Large intestine (tissue), 3 donors: ENCODE measurements at regions not wholly inside any gene's neighbourhood (a gene's known extent, or its start where the extent isn't known, plus 50 kb on each side); places are given as distances from the start of the nearest gene placed in this dataset.

Experiments used
- DNase-seq, 2 donors: peaks; one replicate each; pipeline versions ENCODE4 v3.0.0 to v3.0.0-alpha.2; 2013
- H3K27ac ChIP-seq: one replicate; pipeline ENCODE4 v1.5.1; 2013; ENCODE audit warnings: low read length
- H3K27me3 ChIP-seq: 2 replicates; pipeline ENCODE4 v1.6.1; 2013; ENCODE audit warnings: low read length; ENCODE audit not compliant: control insufficient read depth, insufficient read depth
- H3K36me3 ChIP-seq: 2 replicates; pipeline ENCODE4 v1.6.1; 2013; ENCODE audit warnings: low read length; ENCODE audit not compliant: control insufficient read depth, insufficient read depth
- H3K4me1 ChIP-seq: one replicate; pipeline ENCODE4 v1.6.1; 2013; ENCODE audit warnings: low read length; ENCODE audit not compliant: control insufficient read depth, insufficient read depth
- H3K4me3 ChIP-seq: one replicate; pipeline ENCODE4 v1.5.1; 2013; ENCODE audit warnings: low read length
- H3K9me3 ChIP-seq: one replicate; pipeline ENCODE4 v1.6.1; 2013; ENCODE audit warnings: mild to moderate bottlenecking, low read depth, low read length, moderate library complexity; ENCODE audit not compliant: control insufficient read depth
- WGBS: methylation state at CpG from one replicate; pipeline ENCODE4 v1.1.5; 2013; ENCODE audit warnings: low lambda C conversion rate; ENCODE audit not compliant: insufficient coverage; 5-methylcytosine and 5-hydroxymethylcytosine counted together

DNA sequence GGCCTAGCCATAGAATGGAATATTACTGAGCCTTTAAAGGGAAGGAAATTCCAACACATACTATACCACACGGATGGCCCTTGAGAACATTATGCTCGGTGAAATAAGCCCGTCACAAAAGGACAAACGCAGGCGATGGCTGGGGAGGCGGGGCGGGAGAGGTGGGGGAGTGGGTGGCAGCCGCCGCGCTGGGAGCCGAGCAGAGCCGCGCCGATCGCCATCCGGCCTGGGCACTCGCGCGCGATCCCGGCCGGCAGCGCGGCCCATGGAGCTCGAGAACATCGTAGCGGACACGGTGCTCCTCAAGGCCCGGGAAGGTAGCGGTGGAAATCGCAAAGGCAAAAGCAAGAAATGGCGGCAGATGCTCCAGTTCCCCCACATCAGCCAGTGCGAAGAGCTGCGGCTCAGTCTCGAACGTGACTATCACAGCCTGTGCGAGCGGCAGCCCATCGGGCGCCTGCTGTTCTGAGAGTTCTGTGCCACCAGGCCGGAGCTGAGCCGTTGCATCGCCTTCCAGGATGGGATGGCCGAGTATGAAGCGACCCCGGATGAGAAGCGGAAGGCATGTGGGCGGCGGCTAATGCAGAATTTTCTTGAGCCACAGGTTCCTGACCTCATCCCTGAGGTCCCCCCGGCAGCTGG, 140.1 kb downstream of the ZDHHC20 start:
- H3K9me3 ChIP-seq = no peaks in the 10 kb centered on the region
- H3K4me1 ChIP-seq = no peaks in the 10 kb centered on the region
- no peak overlapping the region for H3K4me3 ChIP-seq
- no peak for DNase-seq
- WGBS = no CpG with 5 or more reads among the region's 50 CpGs
- H3K27me3 ChIP-seq = no peaks in the 10 kb centered on the region
- H3K36me3 ChIP-seq = no peaks in the 10 kb centered on the region
- H3K27ac ChIP-seq = no peak overlapping the region

DNA sequence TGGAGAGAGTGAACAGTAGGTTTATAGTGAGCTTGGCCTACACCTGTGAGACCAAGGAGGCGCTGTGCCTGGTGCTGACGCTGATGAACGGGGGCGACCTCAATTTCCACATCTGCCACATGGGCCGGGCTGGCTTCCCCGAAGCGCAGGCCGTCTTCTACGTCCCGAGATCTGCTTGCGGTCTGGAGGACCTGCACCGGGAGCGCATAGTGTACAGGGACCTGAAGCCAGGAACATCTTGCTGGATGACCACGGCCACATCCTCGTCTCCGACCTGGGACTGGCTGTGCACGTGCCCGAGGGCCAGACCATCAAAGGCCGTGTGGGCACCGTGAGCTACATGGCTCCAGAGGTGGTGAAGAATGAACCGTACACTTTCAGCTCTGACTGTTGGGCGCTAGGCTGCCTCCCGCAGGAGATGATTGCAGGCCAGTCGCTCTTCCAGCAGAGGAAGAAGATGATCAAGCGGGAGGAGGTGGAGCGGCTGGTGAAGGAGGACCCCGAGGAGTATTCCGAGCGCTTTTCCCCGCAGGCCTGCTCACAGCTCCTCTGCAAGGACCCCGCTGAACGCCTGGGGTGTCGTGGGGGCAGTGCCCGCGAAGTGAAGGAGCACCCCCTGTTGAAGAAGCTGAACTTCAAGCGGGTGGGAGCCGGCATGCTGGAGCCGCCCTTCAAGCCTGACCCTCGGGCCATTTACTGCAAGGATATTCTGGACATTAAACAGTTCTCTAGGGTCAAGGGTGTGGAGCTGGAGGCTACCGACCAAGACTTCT, 139.0 kb downstream of the ZDHHC20 start:
- Histone ChIP-seq H3K4me3 (no peak overlapping the region), H3K36me3 (no peaks in the 10 kb centered on the region), H3K27ac (no peak overlapping the region), H3K27me3 (no peaks in the 10 kb centered on the region), H3K4me1 (no peaks in the 10 kb centered on the region), H3K9me3 (no peaks in the 10 kb centered on the region)
- no peak for DNase-seq
- WGBS = no CpG with 5 or more reads among the region's 40 CpGs

DNA sequence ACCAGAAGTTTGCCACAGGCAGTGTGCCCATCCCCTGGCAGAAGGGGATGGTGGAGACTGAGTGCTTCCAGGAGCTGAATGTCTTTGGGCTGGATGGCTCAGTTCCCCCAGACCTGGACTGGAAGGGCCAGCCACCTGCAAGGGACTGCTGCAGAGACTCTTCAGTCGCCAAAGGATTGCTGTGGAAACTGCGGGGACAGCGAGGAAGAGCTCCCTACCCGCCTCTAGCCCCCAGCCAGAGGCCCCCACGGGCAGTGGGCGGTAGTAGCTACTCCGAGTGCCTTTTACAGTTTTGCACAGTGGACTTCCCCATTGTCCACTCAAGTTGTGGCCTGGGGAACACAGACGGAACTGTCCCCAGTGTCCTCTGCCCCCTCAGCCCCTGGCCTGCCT, 138.5 kb downstream of the ZDHHC20 start:
- no peaks in the 10 kb centered on the region for H3K36me3 ChIP-seq
- no peak overlapping the region for H3K27ac ChIP-seq
- no peak overlapping the region for H3K4me3 ChIP-seq
- no CpG with 5 or more reads among the region's 8 CpGs for WGBS
- H3K4me1 ChIP-seq = no peaks in the 10 kb centered on the region
- H3K27me3 ChIP-seq = no peaks in the 10 kb centered on the region
- H3K9me3 ChIP-seq = no peaks in the 10 kb centered on the region
- DNase-seq = no peak

DNA sequence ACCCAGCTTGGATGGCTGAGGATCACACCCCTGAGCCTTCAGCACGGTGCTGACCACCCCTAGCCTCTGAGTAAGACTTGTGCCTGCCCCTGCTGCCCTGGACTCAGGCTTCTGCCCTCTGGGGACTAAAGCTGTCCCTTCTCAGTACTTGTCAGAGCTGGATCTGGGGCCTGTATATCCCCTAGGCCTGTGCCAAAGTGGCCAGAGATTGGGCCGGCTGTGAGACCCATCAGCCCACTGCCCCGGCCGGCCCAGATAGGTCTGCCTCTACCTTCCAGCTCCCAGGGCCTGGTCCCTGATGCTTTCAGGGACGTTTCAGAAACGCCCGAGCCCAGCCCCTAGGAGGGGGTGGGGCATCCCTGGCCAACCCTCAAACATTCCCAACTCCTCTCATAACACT, 137.8 kb downstream of the ZDHHC20 start:
- no peaks in the 10 kb centered on the region for H3K27me3 ChIP-seq

DNA sequence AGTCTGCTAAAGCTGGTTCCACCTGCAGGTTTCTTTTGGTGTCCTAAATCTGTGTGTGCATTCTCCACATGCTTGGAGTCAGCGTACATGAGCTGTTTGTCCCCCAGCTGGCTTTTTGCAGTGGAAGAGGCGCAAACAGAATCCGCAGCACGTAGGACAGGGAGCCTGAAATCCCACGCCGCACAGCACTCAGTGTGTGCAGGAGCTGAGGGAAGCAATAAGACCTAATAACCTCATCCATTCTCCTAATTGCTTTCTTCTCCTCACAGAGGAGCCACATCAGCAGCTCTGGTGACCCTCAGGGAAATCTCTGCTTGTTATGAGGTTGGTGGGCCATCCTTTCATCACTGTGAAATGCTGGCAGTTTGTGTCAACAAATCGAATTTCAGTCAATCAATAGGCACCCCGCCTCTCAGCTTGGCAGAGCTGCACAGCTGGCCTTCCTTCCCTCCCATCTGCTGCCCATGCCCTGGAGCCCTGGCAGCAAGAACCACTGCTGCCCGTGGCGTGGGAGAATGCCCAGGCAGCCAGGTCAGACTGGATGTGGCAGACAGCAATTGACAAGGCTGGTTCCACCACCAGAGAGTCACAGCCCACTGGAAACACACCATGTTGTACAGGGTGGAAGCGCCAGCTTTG, 136.7 kb downstream of the ZDHHC20 start:
- no CpG with 5 or more reads among the region's 11 CpGs for WGBS
- Histone ChIP-seq H3K9me3 (no peaks in the 10 kb centered on the region), H3K27ac (no peak overlapping the region), H3K27me3 (no peaks in the 10 kb centered on the region), H3K36me3 (no peaks in the 10 kb centered on the region), H3K4me3 (no peak overlapping the region), H3K4me1 (no peaks in the 10 kb centered on the region)
- DNase-seq = no peak

More for the DNA sequence above, 137.8 kb downstream of the ZDHHC20 start:
- Histone ChIP-seq H3K4me1 (no peaks in the 10 kb centered on the region), H3K36me3 (no peaks in the 10 kb centered on the region), H3K27ac (no peak overlapping the region), H3K4me3 (no peak overlapping the region), H3K9me3 (no peaks in the 10 kb centered on the region)
- DNase-seq = no peak
- WGBS = no CpG with 5 or more reads among the region's 7 CpGs
